ENCODE measurements at regions not wholly inside any gene's neighbourhood (a gene's known extent, or its start where the extent isn't known, plus 50 kb on each side); places are given as distances from the start of the nearest gene placed in this dataset.

DNA sequence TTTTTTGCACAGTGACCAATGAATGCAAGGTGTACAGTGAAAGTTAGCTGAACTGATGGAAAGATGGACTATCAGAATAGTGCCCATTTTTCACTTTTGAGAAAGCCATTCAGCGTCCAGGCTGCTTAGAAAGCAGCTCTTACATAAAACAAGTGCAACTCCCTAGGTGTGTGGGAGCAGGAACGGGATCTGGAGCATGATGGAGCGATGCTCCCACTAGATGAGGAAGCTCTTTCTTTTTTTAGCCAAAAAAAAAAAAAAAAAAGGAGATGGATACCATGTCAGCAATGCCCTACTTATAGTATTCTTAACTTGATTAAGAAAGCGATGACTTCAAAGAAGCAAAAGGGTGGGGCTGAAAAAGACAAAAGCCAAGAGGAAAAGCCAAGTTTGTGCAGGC lies 925.5 kb downstream of the GATA3 start:
- TF ChIP-seq ZNF274 (IDR thresholded peaks at IDR 0.05; ENCODE audit: low read depth, low read length): no peak
- H3K4me3 ChIP-seq (ENCODE audit: low read length): no peak overlapping the region

DNA sequence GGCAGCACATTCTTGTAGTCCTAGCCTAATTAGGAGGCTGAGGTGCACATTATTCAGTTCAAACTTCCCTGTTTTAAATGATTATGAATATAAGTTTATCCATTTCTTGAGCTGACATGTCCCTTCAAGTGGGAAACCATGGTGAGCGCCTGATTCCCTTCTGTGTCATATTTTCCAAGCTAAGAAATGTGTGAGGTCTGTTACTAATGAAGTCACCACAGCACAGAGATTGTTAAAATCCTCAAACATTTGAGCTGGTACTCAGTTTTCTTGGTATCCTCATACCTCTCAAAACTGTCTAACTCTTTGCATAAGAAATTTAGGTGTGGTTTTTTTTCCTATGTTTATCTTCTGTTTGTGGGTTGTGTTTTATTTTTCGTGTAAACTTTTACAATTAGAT lies 926.8 kb downstream of the GATA3 start:
- no peak overlapping the region for H3K4me3 ChIP-seq (ENCODE audit: low read length)
- no peak for TF ChIP-seq ZNF274 (IDR thresholded peaks at IDR 0.05; ENCODE audit: low read depth, low read length)

DNA sequence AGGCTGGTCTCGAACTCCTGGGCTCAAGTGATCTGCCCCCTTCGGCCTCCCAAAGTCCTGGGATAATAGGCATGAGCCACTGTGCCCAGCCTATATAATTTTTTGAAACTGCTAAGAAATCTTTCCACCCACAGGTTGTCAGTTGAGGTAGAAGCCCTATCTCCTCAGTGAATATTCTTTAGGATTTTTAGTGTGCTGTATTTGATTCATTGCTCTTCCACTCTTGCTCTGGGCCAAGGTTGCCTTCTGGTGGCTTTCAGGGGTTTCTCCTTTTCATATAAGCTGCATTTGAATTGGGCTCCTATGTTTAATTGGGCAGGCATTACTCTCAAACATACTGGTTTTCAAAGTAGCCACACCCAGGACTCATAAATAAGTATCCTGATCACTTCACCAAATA lies 931.2 kb downstream of the GATA3 start:
- no peak for TF ChIP-seq ZNF274 (IDR thresholded peaks at IDR 0.05; ENCODE audit: low read depth, low read length)
- H3K4me3 ChIP-seq (ENCODE audit: low read length): no peak overlapping the region

DNA sequence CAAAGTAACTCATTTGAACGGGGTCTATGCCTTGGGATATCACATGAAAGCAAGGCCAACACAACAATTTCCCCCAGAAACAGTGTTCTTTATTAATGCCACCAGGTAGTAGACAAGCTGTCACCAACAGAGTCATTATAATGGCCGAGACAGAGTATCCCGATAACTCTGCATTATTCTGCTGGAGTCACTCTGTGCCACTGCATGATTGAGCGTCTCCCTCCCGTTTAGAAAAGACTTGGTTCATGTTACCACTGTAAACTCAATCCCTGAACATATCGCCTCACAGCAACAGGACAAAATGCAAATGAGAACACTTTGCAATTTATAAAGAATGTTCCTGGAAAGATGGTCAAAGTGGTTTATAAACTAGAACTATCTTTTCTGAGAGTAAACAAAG lies 932.5 kb downstream of the GATA3 start:
- H3K4me3 ChIP-seq (ENCODE audit: low read length): no peak overlapping the region
- no peak for TF ChIP-seq ZNF274 (IDR thresholded peaks at IDR 0.05; ENCODE audit: low read depth, low read length)

DNA sequence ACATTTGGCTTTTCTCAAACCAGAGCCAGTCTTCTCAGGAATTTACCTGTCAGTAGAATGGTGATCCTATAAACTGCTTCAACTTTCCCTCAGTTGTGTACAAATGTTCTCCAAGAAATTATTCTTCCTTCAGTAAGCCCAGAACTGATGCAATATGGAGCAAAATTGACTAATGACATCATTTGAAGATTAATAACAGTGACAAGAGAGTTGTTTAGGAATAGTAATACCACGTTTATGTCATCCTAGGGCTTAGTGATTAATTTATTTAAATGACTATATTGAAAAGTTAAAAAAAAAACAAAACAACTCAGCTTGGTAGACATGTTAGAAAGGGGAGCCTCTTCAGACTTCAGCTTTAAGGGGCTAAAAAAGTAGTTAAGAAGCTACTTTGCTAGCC lies 933.2 kb downstream of the GATA3 start:
- no peak overlapping the region for H3K4me3 ChIP-seq (ENCODE audit: low read length)
- TF ChIP-seq ZNF274 (IDR thresholded peaks at IDR 0.05; ENCODE audit: low read depth, low read length): no peak

DNA sequence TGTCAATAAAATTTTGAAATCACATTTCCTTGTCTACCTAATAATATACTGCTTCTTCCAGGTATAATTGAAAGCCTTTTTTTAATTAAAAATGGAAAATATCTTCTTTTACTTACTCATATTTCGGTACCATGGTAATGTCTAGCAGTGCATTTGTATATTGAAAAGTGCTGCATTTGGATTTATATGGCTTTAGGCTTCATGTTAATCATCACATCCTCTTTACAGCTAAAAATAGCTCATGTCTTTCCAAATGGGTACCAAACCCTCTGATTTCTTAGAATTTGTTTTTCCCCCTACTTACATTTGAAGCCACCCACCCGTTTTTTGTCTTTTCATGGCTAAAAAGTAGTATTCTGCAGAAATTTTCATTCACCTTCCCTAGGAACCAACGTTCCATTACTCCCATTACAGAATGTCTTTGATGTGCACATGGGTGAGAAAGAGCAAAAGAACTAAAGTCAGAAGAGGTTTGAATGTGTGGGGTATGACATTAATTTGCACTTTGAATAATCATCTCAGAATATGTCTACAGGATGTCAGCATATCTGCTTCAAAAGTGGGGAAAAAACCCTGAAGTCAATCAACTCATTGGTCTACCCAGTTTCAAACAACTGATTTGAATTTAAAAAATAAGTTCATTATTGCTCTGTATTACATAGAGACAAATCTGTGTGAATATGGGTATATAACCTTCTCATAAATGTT lies 935.9 kb downstream of the GATA3 start:
- no peak for TF ChIP-seq ZNF274 (IDR thresholded peaks at IDR 0.05; ENCODE audit: low read depth, low read length)

DNA sequence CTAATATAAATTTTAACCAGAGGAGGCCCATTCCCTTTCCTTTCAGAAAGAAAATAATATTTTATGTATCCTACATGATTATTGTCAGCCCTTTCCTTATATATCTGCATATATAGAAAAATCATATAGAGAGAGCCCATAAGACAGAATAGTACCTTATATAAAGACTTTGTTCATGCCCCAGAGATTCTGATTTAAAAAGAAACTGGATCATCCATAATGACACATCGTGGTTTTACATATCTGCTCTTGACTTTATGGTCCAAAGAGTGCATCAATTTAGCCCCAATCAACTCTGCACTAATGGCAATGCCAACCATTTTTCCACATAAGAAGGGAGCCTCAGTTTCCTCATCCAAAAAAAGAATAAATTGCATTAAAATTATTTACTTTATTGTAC lies 937.5 kb downstream of the GATA3 start:
- no peak for TF ChIP-seq ZNF274 (IDR thresholded peaks at IDR 0.05; ENCODE audit: low read depth, low read length)

More for the DNA sequence above, 935.9 kb downstream of the GATA3 start:
- H3K4me3 ChIP-seq (ENCODE audit: low read length): no peak overlapping the region

DNA sequence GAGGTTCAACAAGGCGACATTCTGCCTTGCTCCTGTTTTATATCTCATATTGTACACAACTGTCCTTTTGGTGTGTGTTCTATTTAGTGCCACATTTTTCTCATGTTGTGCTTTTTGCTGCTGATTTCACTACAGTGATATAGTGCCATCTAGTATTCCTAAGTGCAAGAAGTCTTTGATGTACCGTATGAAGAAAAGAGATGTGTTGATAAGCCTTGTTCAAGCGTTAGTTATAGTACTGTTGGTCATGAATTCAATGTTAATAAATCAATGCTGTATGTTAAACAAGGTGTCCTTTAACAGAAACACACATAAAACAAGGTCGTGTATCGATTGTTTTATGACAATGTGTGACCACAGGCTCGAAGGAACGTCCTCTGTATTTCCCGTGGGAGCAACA lies 939.4 kb downstream of the GATA3 start:
- H3K4me3 ChIP-seq (ENCODE audit: low read length): no peak overlapping the region
- TF ChIP-seq ZNF274 (IDR thresholded peaks at IDR 0.05; ENCODE audit: low read depth, low read length): no peak

More for the DNA sequence above, 937.5 kb downstream of the GATA3 start:
- no peak overlapping the region for H3K4me3 ChIP-seq (ENCODE audit: low read length)

DNA sequence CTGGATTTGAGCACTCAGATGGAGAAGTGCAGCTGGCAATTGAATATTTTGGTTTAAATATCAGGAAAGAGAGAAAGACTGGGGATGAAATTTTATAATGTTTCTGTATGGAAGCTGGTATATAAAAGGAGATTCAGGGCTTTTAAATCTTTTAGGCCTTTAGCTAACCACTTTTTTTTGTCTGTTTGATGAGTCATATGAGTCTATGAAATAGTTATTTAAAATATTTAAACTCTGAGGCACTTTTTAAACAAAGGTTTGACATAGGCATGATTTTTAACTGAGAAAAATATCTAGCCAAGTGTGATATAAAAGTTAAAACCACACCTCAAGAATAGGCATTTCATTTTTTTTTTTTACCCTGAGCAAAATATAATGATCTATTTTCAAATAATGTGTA lies 944.3 kb downstream of the GATA3 start:
- H3K4me3 ChIP-seq (ENCODE audit: low read length): no peak overlapping the region
- no peak for TF ChIP-seq ZNF274 (IDR thresholded peaks at IDR 0.05; ENCODE audit: low read depth, low read length)

DNA sequence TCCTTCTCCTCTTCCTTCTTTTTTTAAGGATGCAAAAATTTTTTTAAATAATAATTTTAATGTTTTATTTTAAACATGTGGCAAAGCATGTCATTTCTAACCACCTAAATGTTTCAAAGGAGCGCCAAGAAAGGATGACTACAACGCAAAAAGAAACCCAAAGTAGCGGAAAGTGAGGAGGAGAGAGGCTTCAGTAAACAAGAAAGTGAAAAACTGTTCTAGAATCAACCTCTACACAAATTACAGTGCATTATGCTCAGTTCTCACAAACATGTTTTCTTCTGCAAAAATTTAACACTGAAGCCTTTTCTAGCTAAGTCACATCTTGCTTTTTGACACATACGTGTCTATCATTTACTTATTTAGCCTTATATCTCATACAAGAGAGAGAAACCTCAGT lies 948.6 kb downstream of the GATA3 start:
- H3K4me3 ChIP-seq (ENCODE audit: low read length): no peak overlapping the region
- TF ChIP-seq ZNF274 (IDR thresholded peaks at IDR 0.05; ENCODE audit: low read depth, low read length): no peak

DNA sequence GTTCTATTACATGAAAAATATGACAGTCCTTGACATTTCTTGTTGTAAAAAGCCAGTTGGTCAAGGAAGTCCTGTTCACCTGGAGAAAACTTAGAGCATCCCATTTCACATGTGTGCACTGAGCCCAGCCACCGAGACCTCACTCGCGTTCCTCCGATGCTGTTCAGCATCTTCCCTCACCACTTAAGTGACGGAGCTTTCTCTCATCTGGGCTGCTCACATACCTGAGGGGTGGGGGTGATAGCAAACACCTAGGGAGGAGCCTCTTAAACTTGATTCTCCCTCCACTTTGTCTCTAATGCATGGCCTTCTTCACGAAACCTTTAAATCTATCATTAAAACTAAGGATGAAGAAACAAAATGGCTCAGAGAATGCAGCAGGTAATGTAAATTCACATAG lies 950.2 kb downstream of the GATA3 start:
- no peak overlapping the region for H3K4me3 ChIP-seq (ENCODE audit: low read length)
- no peak for TF ChIP-seq ZNF274 (IDR thresholded peaks at IDR 0.05; ENCODE audit: low read depth, low read length)

DNA sequence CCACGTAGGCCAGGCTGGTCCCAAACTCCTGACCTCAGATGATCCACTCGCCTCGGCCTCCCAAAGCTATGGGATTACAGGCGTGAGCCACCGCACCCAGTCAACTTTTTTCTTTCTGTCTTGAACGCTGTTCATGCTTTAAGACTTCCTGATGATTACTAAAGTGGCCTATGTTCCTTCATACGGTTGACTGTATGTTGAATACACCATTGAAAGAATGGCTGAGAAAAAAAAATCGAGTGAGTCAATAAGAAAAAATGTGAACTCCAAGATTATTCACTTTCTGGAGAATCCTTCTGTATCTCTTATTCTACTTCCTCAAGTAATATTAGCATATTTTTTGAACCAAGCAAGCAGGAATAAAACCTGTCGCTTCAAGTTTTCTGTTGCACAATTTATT lies 955.0 kb downstream of the GATA3 start:
- TF ChIP-seq ZNF274 (IDR thresholded peaks at IDR 0.05; ENCODE audit: low read depth, low read length): no peak
- H3K4me3 ChIP-seq (ENCODE audit: low read length): no peak overlapping the region

DNA sequence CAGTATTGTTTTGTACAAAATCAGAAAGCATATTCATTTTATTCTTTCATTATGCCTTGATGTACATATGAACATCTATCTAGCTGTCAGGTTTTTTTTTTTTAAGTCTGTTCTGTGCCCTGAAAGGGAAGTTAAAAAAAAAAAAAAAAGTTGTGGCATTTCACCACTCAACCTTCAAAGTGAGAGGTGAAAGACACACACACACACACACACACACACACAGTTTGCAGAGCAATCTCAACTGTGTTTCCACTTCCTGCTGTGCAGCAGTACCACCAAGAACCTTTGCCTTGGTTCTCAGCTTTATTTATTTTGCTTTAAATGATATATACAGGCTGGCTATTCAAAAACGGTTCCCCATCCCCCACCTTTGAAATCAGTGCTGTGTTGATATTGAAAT lies 955.6 kb downstream of the GATA3 start:
- H3K4me3 ChIP-seq (ENCODE audit: low read length): no peak overlapping the region
- TF ChIP-seq ZNF274 (IDR thresholded peaks at IDR 0.05; ENCODE audit: low read depth, low read length): no peak

DNA sequence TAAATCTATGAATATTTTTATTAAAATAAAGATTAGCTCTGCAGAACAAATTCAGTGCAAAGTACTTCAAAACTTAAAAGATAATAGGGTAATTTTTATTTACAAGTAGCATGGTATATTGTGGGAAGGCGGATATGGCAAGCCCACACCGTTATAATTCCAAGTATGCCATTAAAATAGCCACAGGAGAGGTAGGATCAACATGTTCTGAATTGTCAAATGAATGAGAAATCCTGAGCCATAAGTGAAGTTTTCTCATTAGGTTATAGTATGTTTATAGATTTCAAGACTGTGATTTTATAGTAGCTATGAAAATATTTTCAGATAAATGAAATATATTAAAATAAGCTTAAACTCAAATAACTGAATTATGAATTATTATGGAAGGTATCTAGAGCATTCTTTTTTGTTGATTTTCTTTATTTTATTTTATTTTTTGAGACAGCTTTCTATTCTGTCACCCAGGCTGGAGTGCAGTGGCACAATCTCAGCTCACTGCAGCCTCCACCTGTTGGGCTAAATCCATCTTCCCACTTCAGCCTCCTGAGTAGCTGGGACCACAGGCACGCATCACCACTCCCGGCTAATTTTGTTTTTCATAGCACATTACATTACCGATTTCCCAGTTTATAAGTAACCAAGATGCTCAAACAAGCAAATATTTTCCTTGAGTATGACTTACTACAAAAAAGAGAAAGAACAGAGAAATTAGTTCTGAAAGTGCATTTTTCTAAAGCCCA lies 956.6 kb downstream of the GATA3 start:
- no peak for TF ChIP-seq ZNF274 (IDR thresholded peaks at IDR 0.05; ENCODE audit: low read depth, low read length)

DNA sequence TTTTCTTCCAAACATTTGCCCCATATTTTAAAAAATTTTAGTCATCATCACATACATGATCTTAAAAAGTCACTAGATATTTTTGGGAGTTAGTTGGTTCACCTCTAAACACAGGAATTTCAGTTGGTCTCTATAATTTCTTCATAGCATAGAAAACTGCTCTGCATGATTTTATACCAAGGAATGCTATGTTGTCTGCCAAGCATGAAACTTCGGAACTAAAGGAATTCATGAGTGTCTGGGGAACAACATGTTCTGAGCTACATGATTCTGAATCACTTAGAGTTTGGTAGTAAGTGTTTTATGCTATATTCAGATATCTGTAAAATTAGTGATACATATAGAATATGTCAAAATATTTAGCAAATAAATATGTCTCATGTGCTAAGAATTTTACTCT lies 957.8 kb downstream of the GATA3 start:
- no peak for TF ChIP-seq ZNF274 (IDR thresholded peaks at IDR 0.05; ENCODE audit: low read depth, low read length)
- no peak overlapping the region for H3K4me3 ChIP-seq (ENCODE audit: low read length)

More for the DNA sequence above, 956.6 kb downstream of the GATA3 start:
- H3K4me3 ChIP-seq (ENCODE audit: low read length): no peak overlapping the region

All from GM08714 (cell line).